CD14-positive monocyte (primary cell): ENCODE measurements at regions not wholly inside any gene's neighbourhood (a gene's known extent, or its start where the extent isn't known, plus 50 kb on each side); places are given as distances from the start of the nearest gene placed in this dataset.

Source experiments
- DNase-seq, 3 donors: peaks; one replicate each; pipeline ENCODE4 v3.0.0-alpha.2; 2011 to 2022
- H2AFZ ChIP-seq: 2 replicates; pipeline ENCODE4 v1.6.0; 2012; ENCODE audit warnings: mild to moderate bottlenecking, low read depth, low read length, inconsistent platforms; ENCODE audit not compliant: insufficient read depth, poor library complexity, severe bottlenecking
- H3K27ac ChIP-seq, 2 donors: 1 replicate in 1 of 2; 2 replicates in 1 of 2; pipeline ENCODE4 v1.5.1; 2012 to 2013; ENCODE audit warnings: low read length in 2 of 2, control low read depth in 1 of 2, inconsistent platforms in 1 of 2, low read depth in 1 of 2, mild to moderate bottlenecking in 1 of 2
- H3K27me3 ChIP-seq, 2 donors: one replicate each; pipeline versions ENCODE4 v1.6.0 to v1.6.1; 2011 to 2013; ENCODE audit warnings: low read length in 2 of 2; ENCODE audit not compliant: control insufficient read depth in 2 of 2, insufficient read depth in 2 of 2
- H3K36me3 ChIP-seq, 2 donors: replicated peaks in 1 of 2; 1 replicate in 1 of 2; 2 replicates in 1 of 2; pipeline versions ENCODE4 v1.5.1 to v1.6.1; 2012 to 2013; ENCODE audit warnings: low read length in 2 of 2, control low read depth in 1 of 2, inconsistent platforms in 1 of 2, mild to moderate bottlenecking in 1 of 2; ENCODE audit not compliant: insufficient read depth in 2 of 2, control insufficient read depth in 1 of 2
- H3K4me1 ChIP-seq, 2 donors: 1 replicate in 1 of 2; 2 replicates in 1 of 2; pipeline versions ENCODE4 v1.5.1 to v1.6.1; 2012 to 2013; ENCODE audit warnings: low read length in 2 of 2, control low read depth in 1 of 2, inconsistent platforms in 1 of 2, mild to moderate bottlenecking in 1 of 2, moderate library complexity in 1 of 2; ENCODE audit not compliant: insufficient read depth in 2 of 2, control insufficient read depth in 1 of 2
- H3K4me2 ChIP-seq: replicated peaks from 2 replicates; pipeline ENCODE3; 2012; ENCODE audit warnings: low read length, moderate library complexity, mild to moderate bottlenecking; ENCODE audit not compliant: poor library complexity, severe bottlenecking; ENCODE audit errors: extremely low read depth
- H3K4me3 ChIP-seq, 3 experiments: fragments of 200-600 bp in 1 of 3; sonication (generic) in 1 of 3; replicated peaks in 1 of 3; 1 replicate in 2 of 3; 2 replicates in 1 of 3; pipeline ENCODE4 v1.5.1; 2011 to 2013; ENCODE audit warnings: low read length in 3 of 3, mild to moderate bottlenecking in 3 of 3, control low read depth in 2 of 3, low read depth in 2 of 3, inconsistent platforms in 1 of 3, moderate library complexity in 1 of 3
- H3K79me2 ChIP-seq: 2 replicates; pipeline ENCODE4 v1.6.0; 2012; ENCODE audit warnings: mild to moderate bottlenecking, control low read depth, inconsistent platforms, low read length, moderate library complexity; ENCODE audit not compliant: insufficient read depth
- H3K9ac ChIP-seq: 2 replicates; pipeline ENCODE4 v1.6.0; 2017; ENCODE audit warnings: low read length, mild to moderate bottlenecking; ENCODE audit not compliant: insufficient read depth, poor library complexity, severe bottlenecking
- H3K9me3 ChIP-seq, 2 donors: replicated peaks in 1 of 2; 1 replicate in 1 of 2; 2 replicates in 1 of 2; pipeline versions ENCODE4 v1.5.1 to v1.6.1; 2012 to 2013; ENCODE audit warnings: low read length in 2 of 2, control low read depth in 1 of 2; ENCODE audit not compliant: control insufficient read depth in 1 of 2, insufficient read depth in 1 of 2
- H4K20me1 ChIP-seq: 2 replicates; pipeline ENCODE4 v1.6.0; 2012; ENCODE audit warnings: mild to moderate bottlenecking, low read length, control low read depth, moderate library complexity; ENCODE audit not compliant: insufficient read depth
- H3K27ac Mint-ChIP-seq, 7 donors: one replicate each; pipeline ENCODE4 v1.8.0; 2020; ENCODE audit warnings: mild to moderate bottlenecking in 7 of 7, mixed read lengths in 7 of 7, moderate library complexity in 6 of 7, inconsistent platforms in 2 of 7
- H3K27me3 Mint-ChIP-seq, 3 donors: one replicate each; pipeline ENCODE4 v1.8.0; 2021 to 2022; ENCODE audit warnings: low read depth in 3 of 3, mild to moderate bottlenecking in 3 of 3, mixed read lengths in 3 of 3, moderate library complexity in 3 of 3, inconsistent platforms in 1 of 3
- H3K36me3 Mint-ChIP-seq, 2 donors: one replicate each; pipeline ENCODE4 v1.8.0; 2020; ENCODE audit warnings: mixed read lengths in 2 of 2, inconsistent platforms in 1 of 2, mild to moderate bottlenecking in 1 of 2
- H3K4me1 Mint-ChIP-seq: one replicate; pipeline ENCODE4 v1.8.0; 2020; ENCODE audit warnings: mild to moderate bottlenecking, mixed read lengths
- H3K4me3 Mint-ChIP-seq, 2 donors: one replicate each; pipeline ENCODE4 v1.8.0; 2020; ENCODE audit warnings: mild to moderate bottlenecking in 2 of 2, mixed read lengths in 2 of 2, moderate library complexity in 1 of 2
- H3K9me3 Mint-ChIP-seq, 7 donors: one replicate each; pipeline ENCODE4 v1.8.0; 2020 to 2022; ENCODE audit warnings: mixed read lengths in 7 of 7, mild to moderate bottlenecking in 6 of 7, moderate library complexity in 6 of 7, inconsistent platforms in 2 of 7
- CTCF ChIP-seq: fragments of 200-600 bp; IDR thresholded peaks from one replicate; pipeline ENCODE4 v1.8.0; 2022; ENCODE audit warnings: antibody characterized with exemption, mild to moderate bottlenecking
- whole genome bisulfite sequencing: methylation state at CpG from one replicate; pipeline ENCODE4 v1.1.5; 2013; ENCODE audit warnings: missing lambda C conversion rate; ENCODE audit not compliant: insufficient coverage; 5-methylcytosine and 5-hydroxymethylcytosine counted together
- intact Hi-C, 2 donors: fragments of 100-400 bp; cut with micrococcal nuclease; formaldehyde crosslinking; loops; one replicate each; pipeline versions ENCODE4 v1.15.0 to v1.15.1; 2023

- Histone ChIP-seq H3K4me3 (no peak overlapping the region), H2AFZ (no peak overlapping the region), H3K9me3 (no peaks in the 10 kb centered on the region), H3K4me1 (no peaks in the 10 kb centered on the region), H3K79me2 (no peaks in the 10 kb centered on the region), H4K20me1 (no peaks in the 10 kb centered on the region), H3K9ac (no peak overlapping the region), H3K36me3 (no peaks in the 10 kb centered on the region), H3K27ac (no peak overlapping the region), H3K4me2 (no peak overlapping the region), H3K27me3 (no peaks in the 10 kb centered on the region)
- no peak for DNase-seq
- 81% methylated on average over 12 of the region's 15 CpGs for WGBS
- no peaks in the 10 kb centered on the region for H3K4me1 Mint-ChIP-seq
- no peaks in the 10 kb centered on the region for H3K36me3 Mint-ChIP-seq
- peaks cover 3 to 9% (median 8%) of the 10 kb centered on the region in 3 donors for H3K27me3 Mint-ChIP-seq
- no peak overlapping the region for H3K27ac Mint-ChIP-seq
- TF ChIP-seq CTCF = no peak
- intact Hi-C loops = no loop called here
- H3K4me3 Mint-ChIP-seq = no peak overlapping the region
- peaks cover 0 to 2% (median 0%) of the 10 kb centered on the region in 7 donors for H3K9me3 Mint-ChIP-seq
These were observed 187.8 kb downstream of the ANKRD60 start for GRCh38 chr20:58040447-58041290.

GRCh38 chr20:58039274-58040092, 189.0 kb downstream of the ANKRD60 start:
- H3K27me3 Mint-ChIP-seq = peaks cover 3 to 10% (median 9%) of the 10 kb centered on the region in 3 donors
- H3K4me1 Mint-ChIP-seq = no peaks in the 10 kb centered on the region
- no peak overlapping the region for H3K4me2 ChIP-seq
- H3K9me3 ChIP-seq = no peaks in the 10 kb centered on the region
- H4K20me1 ChIP-seq = no peaks in the 10 kb centered on the region
- 90% methylated on average over 21 of the region's 26 CpGs for WGBS
- no peaks in the 10 kb centered on the region for H3K27me3 ChIP-seq
- no peaks in the 10 kb centered on the region for H3K36me3 Mint-ChIP-seq
- no peak overlapping the region for H3K9ac ChIP-seq
- no peak overlapping the region for H3K4me3 ChIP-seq
- H3K27ac ChIP-seq = no peak overlapping the region
- no peaks in the 10 kb centered on the region for H3K79me2 ChIP-seq
- H3K4me3 Mint-ChIP-seq = no peak overlapping the region
- no peaks in the 10 kb centered on the region for H3K9me3 Mint-ChIP-seq
- no peaks in the 10 kb centered on the region for H3K4me1 ChIP-seq
- DNase-seq = no peak
- H2AFZ ChIP-seq = no peak overlapping the region
- intact Hi-C loops = no loop called here
- peak overlapping the region in 1 of 7 donors; percentile 4 for H3K27ac Mint-ChIP-seq
- no peaks in the 10 kb centered on the region for H3K36me3 ChIP-seq
- TF ChIP-seq CTCF = no peak
